ENCODE measurements at regions not wholly inside any gene's neighbourhood (a gene's known extent, or its start where the extent isn't known, plus 50 kb on each side); places are given as distances from the start of the nearest gene placed in this dataset.

DNA sequence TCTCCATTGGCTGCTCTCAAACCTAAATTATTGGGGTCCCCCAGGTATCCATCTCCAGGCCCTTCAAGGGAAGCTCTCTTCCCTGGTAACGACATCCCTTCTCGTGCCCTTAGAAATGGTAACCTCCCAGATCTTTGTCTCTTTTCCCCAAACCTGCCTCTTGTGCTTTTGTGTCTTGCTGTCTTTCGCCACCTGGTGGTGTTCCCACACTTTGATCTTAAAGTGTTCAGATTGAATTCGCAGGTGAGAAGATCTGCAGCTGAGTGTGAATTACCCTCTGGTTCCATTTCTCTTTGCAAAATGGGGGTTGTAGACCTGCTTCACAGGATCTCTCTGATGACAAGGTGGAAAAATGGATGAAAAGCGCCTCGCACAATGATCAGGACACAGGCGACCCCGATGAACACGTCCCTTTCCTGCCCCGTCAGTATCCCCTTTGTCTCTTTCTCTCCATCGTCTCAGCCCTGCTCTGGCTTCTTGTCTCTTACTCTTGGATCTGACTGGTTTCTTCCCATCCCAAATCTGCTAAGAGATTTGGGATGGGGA lies 53.1 kb downstream of the DOP1B start:
- H3K4me1 Mint-ChIP-seq, result no peaks in the 10 kb centered on the region
- 62% methylated on average over 3 of the region's 11 CpGs for WGBS (ENCODE audit: insufficient coverage)
- H3K27ac Mint-ChIP-seq, result peak overlapping the region in 2 of 7 donors; percentile 55 to 57
- H3K36me3 ChIP-seq (replicated peaks in 1 of 2; ENCODE audit: control insufficient read depth in 1 of 2, insufficient read depth in 2 of 2, low read length in 2 of 2), result peaks cover 54 to 74% of the 10 kb centered on the region in 2 donors
- no peak overlapping the region for H2AFZ ChIP-seq (ENCODE audit: insufficient read depth, low read depth, low read length, poor library complexity, severe bottlenecking)
- peak; percentile 26 to 48 (median 39) for DNase-seq
- no peak overlapping the region for H3K4me3 ChIP-seq (replicated peaks in 1 of 3; ENCODE audit: low read depth in 2 of 3, low read length in 3 of 3)
- no peaks in the 10 kb centered on the region for H3K27me3 ChIP-seq (ENCODE audit: control insufficient read depth in 2 of 2, insufficient read depth in 2 of 2, low read length in 2 of 2)
- intact Hi-C loops (cut with micrococcal nuclease), result loop anchor here (2.0 to 5.0 kb wide), 3 partner anchors 67 to 82 kb away; no protein-coding TSS in a partner anchor
- no peaks in the 10 kb centered on the region for H3K9me3 ChIP-seq (replicated peaks in 1 of 2; ENCODE audit: control insufficient read depth in 1 of 2, insufficient read depth in 1 of 2, low read length in 2 of 2)
- no peaks in the 10 kb centered on the region for H3K79me2 ChIP-seq (ENCODE audit: insufficient read depth, low read length)
- H3K9me3 Mint-ChIP-seq, result no peaks in the 10 kb centered on the region
- peak; percentile 65 for TF ChIP-seq CTCF (IDR thresholded peaks at IDR 0.05)
- peaks cover 64 to 85% of the 10 kb centered on the region in 2 donors for H3K36me3 Mint-ChIP-seq
- no peak overlapping the region for H3K4me3 Mint-ChIP-seq
- H3K4me1 ChIP-seq (ENCODE audit: control insufficient read depth in 1 of 2, insufficient read depth in 2 of 2, low read length in 2 of 2), result no peaks in the 10 kb centered on the region
- no peak overlapping the region for H3K27ac ChIP-seq (ENCODE audit: low read depth in 1 of 2, low read length in 2 of 2)
- H3K4me2 ChIP-seq (replicated peaks; ENCODE audit: extremely low read depth, low read length, poor library complexity, severe bottlenecking), result no peak overlapping the region
- H3K27me3 Mint-ChIP-seq (ENCODE audit: low read depth in 3 of 3), result no peaks in the 10 kb centered on the region
- H4K20me1 ChIP-seq (ENCODE audit: insufficient read depth, low read length), result no peaks in the 10 kb centered on the region
- H3K9ac ChIP-seq (ENCODE audit: insufficient read depth, low read length, poor library complexity, severe bottlenecking), result no peak overlapping the region

GRCh38 chr21:36210779-36211659 lies 54.4 kb downstream of the DOP1B start:
- H3K4me1 Mint-ChIP-seq, result no peaks in the 10 kb centered on the region
- intact Hi-C loops (cut with micrococcal nuclease), result loop anchor here (2.0 to 5.0 kb wide), 2 partner anchors 70 to 84 kb away; no protein-coding TSS in a partner anchor
- no peak overlapping the region for H3K4me3 Mint-ChIP-seq
- Histone ChIP-seq H3K4me3 (replicated peaks in 1 of 3; ENCODE audit: low read depth in 2 of 3, low read length in 3 of 3) (no peak overlapping the region), H3K4me1 (ENCODE audit: control insufficient read depth in 1 of 2, insufficient read depth in 2 of 2, low read length in 2 of 2) (no peaks in the 10 kb centered on the region), H3K27me3 (ENCODE audit: control insufficient read depth in 2 of 2, insufficient read depth in 2 of 2, low read length in 2 of 2) (no peaks in the 10 kb centered on the region), H3K4me2 (replicated peaks; ENCODE audit: extremely low read depth, low read length, poor library complexity, severe bottlenecking) (no peak overlapping the region), H2AFZ (ENCODE audit: insufficient read depth, low read depth, low read length, poor library complexity, severe bottlenecking) (no peak overlapping the region), H3K27ac (ENCODE audit: low read depth in 1 of 2, low read length in 2 of 2) (no peak overlapping the region), H3K36me3 (replicated peaks in 1 of 2; ENCODE audit: control insufficient read depth in 1 of 2, insufficient read depth in 2 of 2, low read length in 2 of 2) (peaks cover 59 to 82% of the 10 kb centered on the region in 2 donors), H3K9me3 (replicated peaks in 1 of 2; ENCODE audit: control insufficient read depth in 1 of 2, insufficient read depth in 1 of 2, low read length in 2 of 2) (no peaks in the 10 kb centered on the region), H3K9ac (ENCODE audit: insufficient read depth, low read length, poor library complexity, severe bottlenecking) (no peak overlapping the region), H4K20me1 (ENCODE audit: insufficient read depth, low read length) (no peaks in the 10 kb centered on the region), H3K79me2 (ENCODE audit: insufficient read depth, low read length) (no peaks in the 10 kb centered on the region)
- no peak for DNase-seq
- no peaks in the 10 kb centered on the region for H3K9me3 Mint-ChIP-seq
- no peak for TF ChIP-seq CTCF (IDR thresholded peaks at IDR 0.05)
- peaks cover 64 to 84% of the 10 kb centered on the region in 2 donors for H3K36me3 Mint-ChIP-seq
- no peaks in the 10 kb centered on the region for H3K27me3 Mint-ChIP-seq (ENCODE audit: low read depth in 3 of 3)
- WGBS (ENCODE audit: insufficient coverage), result 99% methylated on average over 16 of the region's 21 CpGs
- H3K27ac Mint-ChIP-seq, result peak overlapping the region in 3 of 7 donors; percentile 4 to 54 (median 38)

Data from CD14-positive monocyte (primary cell).